Endothelial cell of umbilical vein (primary cell): ENCODE measurements at regions not wholly inside any gene's neighbourhood (a gene's known extent, or its start where the extent isn't known, plus 50 kb on each side); places are given as distances from the start of the nearest gene placed in this dataset.

Source experiments
- BruUV-seq: library from RNA; stranded (reverse); fragments of 400-500 nt; replicated peaks from 2 replicates; lab custom pipeline; 2021; lab: Mats Ljungman, UMichigan
- CTCF ChIA-PET: fragments of 300-600, 350-600 bp; sonication (Branson Sonifier 250); formaldehyde crosslinking; loops from one replicate; lab custom pipeline; 2021; ENCODE audit warnings: antibody characterized with exemption, inconsistent platforms; lab: Charles Lee
- POLR2A ChIA-PET: fragments of 300-600, 350-600 bp; sonication (Branson Sonifier 250); formaldehyde crosslinking; loops from one replicate; lab custom pipeline; 2021; ENCODE audit warnings: antibody characterized with exemption, inconsistent platforms; lab: Charles Lee
- DNase-seq: peaks from one replicate; pipeline ENCODE4 v3.0.0-alpha.2; 2011; ENCODE audit warnings: low read depth, low spot score
- FAIRE-seq: peaks from 2 replicates; lab custom pipeline; 2011; peaks lifted over from hg19 to GRCh38; lab: Jason Lieb, UNC
- H2AFZ ChIP-seq: 2 replicates; pipeline ENCODE4 v1.6.0; 2012; ENCODE audit warnings: low read depth, low read length, control low read depth, inconsistent platforms
- H3K27ac ChIP-seq: 2 replicates; pipeline ENCODE4 v1.5.1; 2011; ENCODE audit warnings: low read depth, mild to moderate bottlenecking, control low read depth, low read length, moderate library complexity; ENCODE audit not compliant: insufficient read depth
- H3K27me3 ChIP-seq, 2 experiments: 2 replicates each; pipeline versions ENCODE4 v1.6.0 to v1.6.1; 2011; ENCODE audit warnings: low read length in 2 of 2, mixed read lengths in 1 of 2; ENCODE audit not compliant: control insufficient read depth in 2 of 2, insufficient read depth in 2 of 2
- H3K36me3 ChIP-seq, 2 experiments: 2 replicates in 1 of 2; 3 replicates in 1 of 2; pipeline ENCODE4 v1.5.1; 2011; ENCODE audit warnings: low read length in 2 of 2, mild to moderate bottlenecking in 1 of 2, moderate library complexity in 1 of 2; ENCODE audit not compliant: control insufficient read depth in 2 of 2, insufficient read depth in 2 of 2; ENCODE audit errors: extremely low read depth in 1 of 2
- H3K4me1 ChIP-seq: 3 replicates; pipeline ENCODE4 v1.5.1; 2011; ENCODE audit warnings: mild to moderate bottlenecking, low read length; ENCODE audit not compliant: control insufficient read depth, insufficient read depth; ENCODE audit errors: extremely low read depth
- H3K4me2 ChIP-seq: 2 replicates; pipeline ENCODE4 v1.6.1; 2011; ENCODE audit warnings: low read length, control low read depth, mixed read lengths; ENCODE audit not compliant: insufficient read depth
- H3K4me3 ChIP-seq, 3 experiments: fragments of 200-600 bp in 1 of 3; sonication (generic), shearing (Covaris generic) in 1 of 3; replicated peaks in 1 of 3; 2 replicates each; pipeline ENCODE4 v1.5.1; 2011 to 2016; ENCODE audit warnings: control low read depth in 3 of 3, low read length in 3 of 3, mild to moderate bottlenecking in 2 of 3, inconsistent platforms in 1 of 3, low read depth in 1 of 3, moderate library complexity in 1 of 3; ENCODE audit not compliant: insufficient read depth in 1 of 3
- H3K79me2 ChIP-seq: 2 replicates; pipeline ENCODE4 v1.6.0; 2012; ENCODE audit warnings: low read length, inconsistent platforms; ENCODE audit not compliant: control insufficient read depth, insufficient read depth
- H3K9ac ChIP-seq: replicated peaks from 2 replicates; pipeline ENCODE3; 2011; ENCODE audit warnings: low read length, control low read depth; ENCODE audit not compliant: insufficient read depth; ENCODE audit errors: extremely low read depth
- H3K9me1 ChIP-seq: replicated peaks from 3 replicates; pipeline ENCODE4 v1.6.0; 2011; ENCODE audit warnings: mild to moderate bottlenecking, low read length; ENCODE audit not compliant: control insufficient read depth, insufficient read depth; ENCODE audit errors: extremely low read depth
- H3K9me3 ChIP-seq: replicated peaks from 2 replicates; pipeline ENCODE4 v1.5.1; 2012; ENCODE audit warnings: low read length, inconsistent platforms; ENCODE audit not compliant: control insufficient read depth, insufficient read depth
- H4K20me1 ChIP-seq: replicated peaks from 2 replicates; pipeline ENCODE3; 2011; ENCODE audit warnings: mild to moderate bottlenecking, low read length; ENCODE audit not compliant: control insufficient read depth, insufficient read depth; ENCODE audit errors: extremely low read depth
- CTCF ChIP-seq, 2 donors: IDR thresholded peaks; 1 replicate in 1 of 2; 2 replicates in 1 of 2; pipeline ENCODE4 v1.5.1; 2011; ENCODE audit warnings: low read length in 2 of 2, mild to moderate bottlenecking in 2 of 2, moderate library complexity in 2 of 2, control low read depth in 1 of 2, inconsistent platforms in 1 of 2, low read depth in 1 of 2; ENCODE audit not compliant: insufficient read depth in 1 of 2; ENCODE audit errors: extremely low read depth in 1 of 2
- EZH2 ChIP-seq: IDR thresholded peaks from 2 replicates; pipeline ENCODE4 v1.6.1; 2012; ENCODE audit warnings: borderline replicate concordance, low read depth, mild to moderate bottlenecking, moderate library complexity, low read length, inconsistent platforms; ENCODE audit not compliant: severe bottlenecking
- FOS ChIP-seq: IDR thresholded peaks from 2 replicates; pipeline ENCODE4 v1.6.1; 2011; ENCODE audit warnings: mild to moderate bottlenecking, low read length, moderate library complexity, borderline replicate concordance; ENCODE audit not compliant: insufficient read depth
- GATA2 ChIP-seq: IDR thresholded peaks from 2 replicates; pipeline ENCODE4 v1.7.0; 2011; ENCODE audit warnings: low read depth, mild to moderate bottlenecking, moderate library complexity, mixed read lengths, low read length; ENCODE audit not compliant: insufficient read length, insufficient read depth
- JUN ChIP-seq: IDR thresholded peaks from 2 replicates; pipeline ENCODE4 v1.6.1; 2011; ENCODE audit warnings: borderline replicate concordance, low read depth; ENCODE audit not compliant: insufficient read length, insufficient read depth
- MAX ChIP-seq: IDR thresholded peaks from 2 replicates; pipeline ENCODE4 v1.6.1; 2011; ENCODE audit not compliant: insufficient read depth, insufficient read length
- MYC ChIP-seq: IDR thresholded peaks from one replicate; pipeline ENCODE4 v1.6.1; 2011; ENCODE audit warnings: mild to moderate bottlenecking, low read depth, low read length
- POLR2A ChIP-seq: IDR thresholded peaks from 2 replicates; pipeline ENCODE4 v1.6.1; 2012; ENCODE audit warnings: low read depth, mild to moderate bottlenecking, control low read depth, low read length
- POLR2AphosphoS5 ChIP-seq: IDR thresholded peaks from 2 replicates; pipeline ENCODE4 v1.6.1; 2012; ENCODE audit warnings: low read depth, mild to moderate bottlenecking, control low read depth, low read length, moderate library complexity; ENCODE audit not compliant: insufficient read depth
- dilution Hi-C: fragments of 300-500 bp; cut with MboI; formaldehyde crosslinking; loops from one replicate; pipeline ENCODE4 v1.15.0; 2019; ENCODE audit warnings: low sequenced_read_pairs; ENCODE audit not compliant: extremely low pct_ligation_motif_present
- intact Hi-C: fragments of 100-400 bp; cut with micrococcal nuclease; formaldehyde crosslinking; loops from one replicate; pipeline ENCODE4 v1.10.0; 2022

GRCh38 chr3:5063724-5064123, 58.4 kb upstream of the ARL8B start:
- Histone ChIP-seq H3K4me1 (no peaks in the 10 kb centered on the region), H3K36me3 (no peaks in the 10 kb centered on the region), H3K79me2 (no peaks in the 10 kb centered on the region), H3K9ac (no peak overlapping the region), H2AFZ (no peak overlapping the region), H3K4me3 (no peak overlapping the region), H3K9me1 (no peaks in the 10 kb centered on the region), H3K27ac (no peak overlapping the region), H3K27me3 (peaks cover 0 to 2% of the 10 kb centered on the region in 2 experiments), H3K9me3 (no peaks in the 10 kb centered on the region), H3K4me2 (no peak overlapping the region), H4K20me1 (no peaks in the 10 kb centered on the region)
- CTCF ChIA-PET, result interaction anchor here (1.1 to 1.9 kb wide), 3 partner anchors 10 to 352 kb away, joined by 5 to 7 read pairs (median 5); no protein-coding TSS in a partner anchor
- POLR2A ChIA-PET, result no interaction called here
- no TSS peak for BruUV-seq
- dilution Hi-C loops (no loop called here), intact Hi-C loops (no loop called here)
- DNase-seq (no peak), FAIRE-seq (no peak)
- TF ChIP-seq EZH2 (no peak), POLR2A (no peak), MAX (no peak), JUN (no peak), FOS (no peak), CTCF (IDR thresholded peaks at IDR 0.05; ENCODE audit: extremely low read depth in 1 of 2, insufficient read depth in 1 of 2, low read depth in 1 of 2, low read length in 2 of 2) (no peak), POLR2AphosphoS5 (no peak), MYC (no peak), GATA2 (no peak)
